HG02981 (cell line): ENCODE measurements at regions not wholly inside any gene's neighbourhood (a gene's known extent, or its start where the extent isn't known, plus 50 kb on each side); places are given as distances from the start of the nearest gene placed in this dataset.

ENCODE experiments used
- ATAC-seq: cut with Tn5 transposase; IDR thresholded peaks from one replicate; pipeline ENCODE4 v1.9.1; 2021; ENCODE audit warnings: mild to moderate bottlenecking, moderate library complexity; ENCODE audit not compliant: unreplicated experiment

GRCh38 chr3:132183811-132184210 is 133.4 kb upstream of the ACP3 start:
- no peak for ATAC-seq

GRCh38 chr3:132187746-132188145 is 129.5 kb upstream of the ACP3 start:
- ATAC-seq: no peak

GRCh38 chr3:132189601-132190000 is 127.6 kb upstream of the ACP3 start:
- ATAC-seq: no peak

- ATAC-seq: no peak
These were observed 121.1 kb upstream of the ACP3 start for GRCh38 chr3:132196113-132196512.

- ATAC-seq: no peak
These were observed 118.7 kb upstream of the ACP3 start for GRCh38 chr3:132198516-132198915.

- ATAC-seq: no peak
These were observed 117.8 kb upstream of the ACP3 start for GRCh38 chr3:132199451-132199850.

- ATAC-seq: no peak
These were observed 114.6 kb upstream of the ACP3 start for GRCh38 chr3:132202586-132202985.

- ATAC-seq: no peak
These were observed 113.2 kb upstream of the ACP3 start for GRCh38 chr3:132203889-132204596.

GRCh38 chr3:132205609-132206008 is 111.6 kb upstream of the ACP3 start:
- no peak for ATAC-seq

GRCh38 chr3:132209855-132210254 is 107.4 kb upstream of the ACP3 start:
- ATAC-seq: no peak

GRCh38 chr3:132210476-132211346 is 106.5 kb upstream of the ACP3 start:
- no peak for ATAC-seq

- ATAC-seq: no peak
These were observed 105.3 kb upstream of the ACP3 start for GRCh38 chr3:132211896-132212295.

GRCh38 chr3:132218817-132219755 is 98.1 kb upstream of the ACP3 start:
- no peak for ATAC-seq

- ATAC-seq: no peak
These were observed 96.2 kb upstream of the ACP3 start for GRCh38 chr3:132220986-132221385.

GRCh38 chr3:132222868-132223538 is 94.2 kb upstream of the ACP3 start:
- no peak for ATAC-seq

GRCh38 chr3:132225664-132226063 is 91.5 kb upstream of the ACP3 start:
- no peak for ATAC-seq

- no peak for ATAC-seq
These were observed 88.3 kb upstream of the ACP3 start for GRCh38 chr3:132228923-132229322.

- ATAC-seq: no peak
These were observed 87.6 kb upstream of the ACP3 start for GRCh38 chr3:132229641-132230040.

GRCh38 chr3:132230156-132231000 is 86.8 kb upstream of the ACP3 start:
- no peak for ATAC-seq

- no peak for ATAC-seq
These were observed 85.6 kb upstream of the ACP3 start for GRCh38 chr3:132231633-132232032.
